HEK293 (cell line): ENCODE measurements at regions not wholly inside any gene's neighbourhood (a gene's known extent, or its start where the extent isn't known, plus 50 kb on each side); places are given as distances from the start of the nearest gene placed in this dataset.

Experiments used
- CTCF ChIA-PET: fragments of 350-600 bp; formaldehyde crosslinking; extraction: SDS; loops from one replicate; lab custom pipeline; 2021; ENCODE audit warnings: antibody characterized with exemption; lab: Yijun Ruan, JAX
- POLR2A ChIA-PET: fragments of 300-600 bp; formaldehyde crosslinking; extraction: SDS; loops from one replicate; lab custom pipeline; 2020; ENCODE audit warnings: antibody characterized with exemption, inconsistent platforms; lab: Yijun Ruan, JAX
- H3K27ac ChIP-seq: fragments of 200-500 bp; sonication (Bioruptor generic); 2 replicates; pipeline ENCODE4 v1.5.1; 2014; ENCODE audit warnings: low read depth, low read length, control low read depth, inconsistent platforms; ENCODE audit errors: extremely low read depth
- H3K36me3 ChIP-seq, 2 experiments: fragments of 200-500 bp in 1 of 2; sonication (Bioruptor generic) in 1 of 2; 1 replicate in 1 of 2; 2 replicates in 1 of 2; pipeline ENCODE4 v1.5.1; 2014 to 2017; ENCODE audit warnings: inconsistent platforms in 2 of 2, low read length in 2 of 2; ENCODE audit not compliant: control insufficient read depth in 2 of 2, insufficient read depth in 1 of 2
- H3K4me1 ChIP-seq: fragments of 200-500 bp; sonication (Bioruptor generic); 2 replicates; pipeline ENCODE4 v1.5.1; 2014; ENCODE audit warnings: mild to moderate bottlenecking, low read length, inconsistent platforms; ENCODE audit not compliant: control insufficient read depth, insufficient read depth
- H3K4me3 ChIP-seq: 2 replicates; pipeline ENCODE4 v1.5.1; 2011; ENCODE audit warnings: low read depth, mild to moderate bottlenecking, control low read depth, low read length, moderate library complexity
- H3K9me3 ChIP-seq: fragments of 200-500 bp; sonication (Bioruptor generic); 2 replicates; pipeline ENCODE4 v1.5.1; 2014; ENCODE audit warnings: low read depth, low read length, inconsistent platforms; ENCODE audit not compliant: control insufficient read depth, insufficient read depth
- HOXC10 ChIP-seq: sonication (generic); formaldehyde crosslinking; IDR thresholded peaks from 2 replicates; pipeline ENCODE4 v1.8.1; 2023; ENCODE audit warnings: mild to moderate bottlenecking, missing genetic modification reagents
- KLF7 ChIP-seq: fragments of 450-650 bp; formaldehyde crosslinking; IDR thresholded peaks from 2 replicates; pipeline ENCODE4 v1.5.1; 2016; ENCODE audit warnings: missing biosample characterization, missing genetic modification characterization, borderline replicate concordance
- MEIS1 ChIP-seq: sonication (generic); formaldehyde crosslinking; IDR thresholded peaks from 2 replicates; pipeline ENCODE4 v1.8.1; 2022; ENCODE audit warnings: missing genetic modification reagents, mild to moderate bottlenecking, borderline replicate concordance
- REPIN1 ChIP-seq: fragments of 450-650 bp; formaldehyde crosslinking; IDR thresholded peaks from 2 replicates; pipeline ENCODE4 v1.5.1; 2017; ENCODE audit warnings: missing biosample characterization, missing genetic modification characterization, low read depth
- SCRT1 ChIP-seq: fragments of 450-650 bp; formaldehyde crosslinking; IDR thresholded peaks from 2 replicates; pipeline ENCODE4 v1.5.1; 2016; ENCODE audit warnings: missing biosample characterization, missing genetic modification characterization, borderline replicate concordance
- SCRT2 ChIP-seq: fragments of 450-650 bp; formaldehyde crosslinking; IDR thresholded peaks from 2 replicates; pipeline ENCODE4 v1.5.1; 2016; ENCODE audit warnings: missing biosample characterization, missing genetic modification characterization
- SETDB1 ChIP-seq: IDR thresholded peaks from one replicate; pipeline ENCODE4 v1.6.1; 2017; ENCODE audit warnings: mild to moderate bottlenecking, low read length, moderate library complexity, mixed read lengths; ENCODE audit not compliant: insufficient read length
- TCF7L2 ChIP-seq: IDR thresholded peaks from 2 replicates; pipeline ENCODE4 v1.6.1; 2011; ENCODE audit warnings: low read depth, mild to moderate bottlenecking, inconsistent platforms, low read length, moderate library complexity, borderline replicate concordance
- ZBTB8A ChIP-seq: fragments of 450-650 bp; formaldehyde crosslinking; IDR thresholded peaks from 2 replicates; pipeline ENCODE4 v1.5.1; 2016; ENCODE audit warnings: missing biosample characterization, missing genetic modification characterization
- ZNF16 ChIP-seq: fragments of 450-650 bp; formaldehyde crosslinking; IDR thresholded peaks from 2 replicates; pipeline ENCODE4 v1.5.1; 2016; ENCODE audit warnings: low read depth, missing biosample characterization, missing genetic modification characterization
- ZNF174 ChIP-seq: fragments of 450-650 bp; formaldehyde crosslinking; IDR thresholded peaks from 2 replicates; pipeline ENCODE4 v1.5.0; 2017; ENCODE audit warnings: missing biosample characterization, mild to moderate bottlenecking, missing genetic modification characterization
- ZNF214 ChIP-seq: fragments of 450-650 bp; formaldehyde crosslinking; IDR thresholded peaks from 2 replicates; pipeline ENCODE4 v1.5.1; 2017; ENCODE audit warnings: missing biosample characterization, mild to moderate bottlenecking, missing genetic modification characterization, borderline replicate concordance
- ZNF248 ChIP-seq: fragments of 450-650 bp; formaldehyde crosslinking; IDR thresholded peaks from 2 replicates; pipeline ENCODE4 v1.5.1; 2017; ENCODE audit warnings: missing biosample characterization, missing genetic modification characterization
- ZNF416 ChIP-seq: fragments of 450-650 bp; formaldehyde crosslinking; IDR thresholded peaks from 2 replicates; pipeline ENCODE4 v1.5.1; 2016; ENCODE audit warnings: missing biosample characterization, missing genetic modification characterization
- ZNF555 ChIP-seq: fragments of 450-650 bp; formaldehyde crosslinking; conservative IDR thresholded peaks from 2 replicates; pipeline ENCODE4 v1.5.1; 2017; ENCODE audit warnings: missing biosample characterization, mild to moderate bottlenecking, missing genetic modification characterization, inconsistent platforms
- ZNF558 ChIP-seq: fragments of 450-650 bp; formaldehyde crosslinking; IDR thresholded peaks from 2 replicates; pipeline ENCODE4 v1.5.1; 2016; ENCODE audit warnings: missing biosample characterization, missing genetic modification characterization
- ZNF561 ChIP-seq: fragments of 450-650 bp; IDR thresholded peaks from 2 replicates; pipeline ENCODE4 v1.5.1; 2018; ENCODE audit warnings: missing biosample characterization, missing genetic modification characterization, borderline replicate concordance
- ZNF610 ChIP-seq: fragments of 450-650 bp; formaldehyde crosslinking; IDR thresholded peaks from 2 replicates; pipeline ENCODE4 v1.5.1; 2016; ENCODE audit warnings: missing biosample characterization, missing genetic modification characterization, borderline replicate concordance
- ZNF623 ChIP-seq: fragments of 450-650 bp; formaldehyde crosslinking; IDR thresholded peaks from 2 replicates; pipeline ENCODE4 v1.5.1; 2016; ENCODE audit warnings: missing biosample characterization, missing genetic modification characterization
- ZNF626 ChIP-seq: fragments of 450-650 bp; sonication (Bioruptor Pico); formaldehyde crosslinking; IDR thresholded peaks from 2 replicates; pipeline ENCODE4 v1.5.1; 2018; ENCODE audit warnings: missing biosample characterization, missing genetic modification characterization, inconsistent platforms
- ZNF660 ChIP-seq: fragments of 450-650 bp; IDR thresholded peaks from 2 replicates; pipeline ENCODE4 v1.5.1; 2018; ENCODE audit warnings: missing biosample characterization, mild to moderate bottlenecking, missing genetic modification characterization
- ZNF785 ChIP-seq: fragments of 450-650 bp; formaldehyde crosslinking; IDR thresholded peaks from 2 replicates; pipeline ENCODE4 v1.5.1; 2016; ENCODE audit warnings: missing biosample characterization, missing genetic modification characterization
- ZNF791 ChIP-seq: fragments of 450-650 bp; formaldehyde crosslinking; IDR thresholded peaks from 2 replicates; pipeline ENCODE4 v1.5.1; 2016; ENCODE audit warnings: missing biosample characterization, missing genetic modification characterization
- ZNF837 ChIP-seq: fragments of 450-650 bp; formaldehyde crosslinking; IDR thresholded peaks from 2 replicates; pipeline ENCODE4 v1.5.1; 2016; ENCODE audit warnings: missing biosample characterization, missing genetic modification characterization
- ZNF843 ChIP-seq: fragments of 450-650 bp; formaldehyde crosslinking; IDR thresholded peaks from 2 replicates; pipeline ENCODE4 v1.5.1; 2016; ENCODE audit warnings: missing biosample characterization, missing genetic modification characterization
- ZSCAN30 ChIP-seq: fragments of 450-650 bp; IDR thresholded peaks from 2 replicates; pipeline ENCODE4 v1.5.1; 2018; ENCODE audit warnings: missing biosample characterization, mild to moderate bottlenecking, missing genetic modification characterization, moderate library complexity
- TF ChIP-seq, protein P1 (sequence below): fragments of 450-650 bp; formaldehyde crosslinking; IDR thresholded peaks from 2 replicates; pipeline ENCODE4 v1.5.1; 2016; ENCODE audit warnings: missing biosample characterization, missing genetic modification characterization
- TF ChIP-seq, protein P2 (sequence below): fragments of 450-650 bp; formaldehyde crosslinking; IDR thresholded peaks from 2 replicates; pipeline ENCODE4 v1.5.1; 2016; ENCODE audit warnings: missing biosample characterization, missing genetic modification characterization

DNA sequence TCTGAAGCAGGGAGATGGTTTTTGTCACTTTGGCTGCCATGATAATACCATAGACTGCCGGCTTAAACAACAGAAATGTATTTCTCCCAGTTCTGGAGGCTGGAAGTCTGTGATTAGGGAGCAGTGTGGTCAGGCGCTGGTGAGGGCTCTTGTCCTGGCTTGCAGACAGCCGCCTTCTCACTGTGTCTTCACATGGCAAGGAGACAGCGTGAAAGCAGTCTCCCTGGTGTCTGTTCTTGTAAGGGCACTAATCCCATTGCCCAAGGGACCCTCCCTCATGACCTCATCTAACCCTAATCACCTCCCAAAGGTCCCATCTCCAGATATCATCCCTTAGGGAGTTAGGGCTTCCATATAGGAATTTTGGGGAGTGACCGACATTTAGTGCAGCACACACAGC lies 167.0 kb downstream of the ENGASE start:
- no peak overlapping the region for H3K27ac ChIP-seq
- POLR2A ChIA-PET = no interaction called here
- no peaks in the 10 kb centered on the region for H3K36me3 ChIP-seq
- no peak for TF ChIP-seq ZNF791 (tag by site-specific recombination)
- no peak for TF ChIP-seq ZNF660 (tag by site-specific recombination)
- no peak for TF ChIP-seq ZNF785
- TF ChIP-seq, protein P1, sequence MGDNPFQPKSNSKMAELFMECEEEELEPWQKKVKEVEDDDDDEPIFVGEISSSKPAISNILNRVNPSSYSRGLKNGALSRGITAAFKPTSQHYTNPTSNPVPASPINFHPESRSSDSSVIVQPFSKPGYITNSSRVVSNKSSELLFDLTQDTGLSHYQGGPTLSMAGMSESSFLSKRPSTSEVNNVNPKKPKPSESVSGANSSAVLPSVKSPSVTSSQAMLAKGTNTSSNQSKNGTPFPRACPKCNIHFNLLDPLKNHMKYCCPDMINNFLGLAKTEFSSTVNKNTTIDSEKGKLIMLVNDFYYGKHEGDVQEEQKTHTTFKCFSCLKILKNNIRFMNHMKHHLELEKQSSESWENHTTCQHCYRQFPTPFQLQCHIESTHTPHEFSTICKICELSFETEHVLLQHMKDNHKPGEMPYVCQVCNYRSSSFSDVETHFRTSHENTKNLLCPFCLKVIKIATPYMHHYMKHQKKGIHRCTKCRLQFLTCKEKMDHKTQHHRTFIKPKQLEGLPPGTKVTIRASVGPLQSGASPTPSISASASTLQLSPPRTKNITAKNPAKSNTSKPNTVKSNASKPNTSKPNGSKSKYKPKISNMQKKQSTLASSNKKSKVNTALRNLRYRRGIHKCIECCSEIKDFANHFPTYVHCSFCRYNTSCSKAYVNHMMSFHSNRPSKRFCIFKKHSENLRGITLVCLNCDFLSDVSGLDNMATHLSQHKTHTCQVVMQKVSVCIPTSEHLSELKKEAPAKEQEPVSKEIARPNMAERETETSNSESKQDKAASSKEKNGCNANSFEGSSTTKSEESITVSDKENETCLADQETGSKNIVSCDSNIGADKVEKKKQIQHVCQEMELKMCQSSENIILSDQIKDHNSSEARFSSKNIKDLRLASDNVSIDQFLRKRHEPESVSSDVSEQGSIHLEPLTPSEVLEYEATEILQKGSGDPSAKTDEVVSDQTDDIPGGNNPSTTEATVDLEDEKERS (tag by site-specific recombination) = no peak
- TF ChIP-seq ZBTB8A = no peak
- TF ChIP-seq SCRT1 = no peak
- no peak for TF ChIP-seq ZNF16 (tag by site-specific recombination)
- TF ChIP-seq HOXC10 (CRISPR knock-in tag) = no peak
- TF ChIP-seq ZNF837 = no peak
- TF ChIP-seq ZNF626 (tag by site-specific recombination) = no peak
- TF ChIP-seq ZNF555 (tag by site-specific recombination) = no peak
- TF ChIP-seq, protein P2, sequence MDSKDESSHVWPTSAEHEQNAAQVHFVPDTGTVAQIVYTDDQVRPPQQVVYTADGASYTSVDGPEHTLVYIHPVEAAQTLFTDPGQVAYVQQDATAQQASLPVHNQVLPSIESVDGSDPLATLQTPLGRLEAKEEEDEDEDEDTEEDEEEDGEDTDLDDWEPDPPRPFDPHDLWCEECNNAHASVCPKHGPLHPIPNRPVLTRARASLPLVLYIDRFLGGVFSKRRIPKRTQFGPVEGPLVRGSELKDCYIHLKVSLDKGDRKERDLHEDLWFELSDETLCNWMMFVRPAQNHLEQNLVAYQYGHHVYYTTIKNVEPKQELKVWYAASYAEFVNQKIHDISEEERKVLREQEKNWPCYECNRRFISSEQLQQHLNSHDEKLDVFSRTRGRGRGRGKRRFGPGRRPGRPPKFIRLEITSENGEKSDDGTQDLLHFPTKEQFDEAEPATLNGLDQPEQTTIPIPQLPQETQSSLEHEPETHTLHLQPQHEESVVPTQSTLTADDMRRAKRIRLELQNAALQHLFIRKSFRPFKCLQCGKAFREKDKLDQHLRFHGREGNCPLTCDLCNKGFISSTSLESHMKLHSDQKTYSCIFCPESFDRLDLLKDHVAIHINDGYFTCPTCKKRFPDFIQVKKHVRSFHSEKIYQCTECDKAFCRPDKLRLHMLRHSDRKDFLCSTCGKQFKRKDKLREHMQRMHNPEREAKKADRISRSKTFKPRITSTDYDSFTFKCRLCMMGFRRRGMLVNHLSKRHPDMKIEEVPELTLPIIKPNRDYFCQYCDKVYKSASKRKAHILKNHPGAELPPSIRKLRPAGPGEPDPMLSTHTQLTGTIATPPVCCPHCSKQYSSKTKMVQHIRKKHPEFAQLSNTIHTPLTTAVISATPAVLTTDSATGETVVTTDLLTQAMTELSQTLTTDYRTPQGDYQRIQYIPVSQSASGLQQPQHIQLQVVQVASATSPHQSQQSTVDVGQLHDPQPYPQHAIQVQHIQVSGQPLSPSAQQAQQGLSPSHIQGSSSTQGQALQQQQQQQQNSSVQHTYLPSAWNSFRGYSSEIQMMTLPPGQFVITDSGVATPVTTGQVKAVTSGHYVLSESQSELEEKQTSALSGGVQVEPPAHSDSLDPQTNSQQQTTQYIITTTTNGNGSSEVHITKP = no peak
- no peak for TF ChIP-seq MEIS1 (CRISPR knock-in tag)
- no peak for TF ChIP-seq ZNF174
- no peak overlapping the region for H3K4me3 ChIP-seq
- H3K9me3 ChIP-seq = no peaks in the 10 kb centered on the region
- CTCF ChIA-PET = interaction anchor here (0.6 to 0.7 kb wide), 4 partner anchors 105 to 154 kb away, joined by 3 to 4 read pairs (median 3); no protein-coding TSS in a partner anchor
- H3K4me1 ChIP-seq = no peaks in the 10 kb centered on the region; the same call in 1 of the 2 replicates

DNA sequence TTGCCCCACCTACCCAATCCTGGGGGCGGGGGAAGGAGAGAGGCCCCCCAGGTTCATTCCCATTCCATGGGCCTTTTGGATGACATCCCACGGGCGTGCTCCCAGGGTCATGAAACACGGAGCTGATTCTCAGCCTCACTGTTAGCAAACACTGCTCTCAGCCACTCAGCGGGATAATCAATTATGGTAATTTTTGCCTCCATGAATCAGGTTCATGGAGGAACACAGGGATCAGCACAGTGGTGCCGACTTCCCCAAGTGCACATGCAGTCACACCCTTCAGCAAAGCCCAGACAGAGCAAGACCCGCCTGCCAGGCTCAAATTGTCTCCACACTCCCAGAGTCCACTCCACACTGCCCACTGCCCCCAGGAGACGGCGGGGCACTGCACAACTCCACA lies 164.6 kb downstream of the ENGASE start:
- H3K27ac ChIP-seq = no peak overlapping the region
- POLR2A ChIA-PET = no interaction called here
- H3K9me3 ChIP-seq = no peaks in the 10 kb centered on the region
- H3K4me3 ChIP-seq = no peak overlapping the region
- TF ChIP-seq ZNF248 (tag by site-specific recombination) (no peak), ZNF843 (tag by site-specific recombination) (no peak)
- no peaks in the 10 kb centered on the region for H3K36me3 ChIP-seq
- no peaks in the 10 kb centered on the region; the same call in 1 of the 2 replicates for H3K4me1 ChIP-seq
- CTCF ChIA-PET = no interaction called here

DNA sequence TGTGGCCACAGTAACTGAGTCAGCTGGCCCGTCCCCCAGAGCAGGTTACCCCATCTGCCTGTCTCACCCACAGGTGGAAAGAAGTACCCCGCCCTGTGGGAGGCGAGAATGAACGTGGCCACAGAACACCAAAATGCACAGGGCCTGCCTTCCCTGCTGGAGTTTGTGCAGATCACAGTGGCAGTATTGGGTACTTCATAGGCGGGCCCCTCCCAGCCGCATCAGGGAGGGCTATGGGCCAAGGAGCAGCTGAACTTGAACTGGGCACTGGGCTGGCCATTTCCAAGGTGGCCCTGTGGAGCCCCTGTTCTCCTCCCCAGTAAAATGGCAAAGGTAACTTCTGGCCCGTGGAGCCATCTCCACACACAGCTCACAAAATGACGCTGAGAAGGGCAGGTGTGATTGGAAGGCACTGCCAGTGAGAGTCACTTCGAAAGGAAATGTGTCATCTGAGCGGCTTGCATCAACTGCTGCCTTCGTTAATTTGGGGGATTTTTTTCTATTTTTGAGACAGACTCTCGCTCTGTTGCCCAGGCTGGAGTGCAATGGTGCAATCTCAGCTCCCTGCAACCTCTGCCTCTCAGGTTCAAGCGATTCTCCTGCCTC lies 162.9 kb downstream of the ENGASE start:
- TF ChIP-seq SCRT2 (tag by site-specific recombination) = no peak
- no peak for TF ChIP-seq ZSCAN30 (tag by site-specific recombination)
- TF ChIP-seq ZNF623 (tag by site-specific recombination) = no peak
- no peak for TF ChIP-seq REPIN1
- no peak for TF ChIP-seq ZNF660 (tag by site-specific recombination)
- TF ChIP-seq SETDB1 = no peak
- TF ChIP-seq KLF7 (tag by site-specific recombination) = no peak
- TF ChIP-seq ZNF416 (tag by site-specific recombination) = no peak
- TF ChIP-seq ZNF558 = no peak
- TF ChIP-seq SCRT1 = no peak
- no peak for TF ChIP-seq TCF7L2
- TF ChIP-seq ZNF214 (tag by site-specific recombination) = no peak
- TF ChIP-seq ZNF561 = no peak
- TF ChIP-seq ZNF610 (tag by site-specific recombination) = no peak
- Histone ChIP-seq H3K4me3 (no peak overlapping the region), H3K27ac (no peak overlapping the region), H3K4me1 (no peaks in the 10 kb centered on the region; the same call in 1 of the 2 replicates), H3K36me3 (no peaks in the 10 kb centered on the region), H3K9me3 (no peaks in the 10 kb centered on the region)
- CTCF ChIA-PET = no interaction called here
- POLR2A ChIA-PET = no interaction called here
